ENCODE measurements at regions not wholly inside any gene's neighbourhood (a gene's known extent, or its start where the extent isn't known, plus 50 kb on each side); places are given as distances from the start of the nearest gene placed in this dataset.

- Histone ChIP-seq H3K4me1 (ENCODE audit: insufficient read depth, poor library complexity, severe bottlenecking) (no peaks in the 10 kb centered on the region), H3K4me3 (ENCODE audit: severe bottlenecking) (no peak overlapping the region), H3K36me3 (ENCODE audit: low read depth) (no peaks in the 10 kb centered on the region), H3K9me3 (ENCODE audit: severe bottlenecking) (no peaks in the 10 kb centered on the region), H3K27ac (ENCODE audit: poor library complexity, severe bottlenecking) (no peak overlapping the region), H3K27me3 (ENCODE audit: insufficient read depth, poor library complexity, severe bottlenecking) (peaks cover 3% of the 10 kb centered on the region)
- ATAC-seq (ENCODE audit: low read depth) (no peak), DNase-seq (ENCODE audit: low spot score) (no peak)
- no peak for TF ChIP-seq CTCF (IDR thresholded peaks at IDR 0.05; ENCODE audit: poor library complexity, severe bottlenecking)
Measured at GRCh38 chr5:60529001-60529400, 171.0 kb downstream of the DEPDC1B start.

GRCh38 chr5:60527072-60527471 is 172.9 kb downstream of the DEPDC1B start:
- H3K27me3 ChIP-seq (ENCODE audit: insufficient read depth, poor library complexity, severe bottlenecking) = no peaks in the 10 kb centered on the region
- ATAC-seq (ENCODE audit: low read depth) (no peak), DNase-seq (ENCODE audit: low spot score) (no peak)
- H3K27ac ChIP-seq (ENCODE audit: poor library complexity, severe bottlenecking) = no peak overlapping the region
- no peak for TF ChIP-seq CTCF (IDR thresholded peaks at IDR 0.05; ENCODE audit: poor library complexity, severe bottlenecking)
- no peaks in the 10 kb centered on the region for H3K9me3 ChIP-seq (ENCODE audit: severe bottlenecking)
- H3K36me3 ChIP-seq (ENCODE audit: low read depth) = no peaks in the 10 kb centered on the region
- H3K4me3 ChIP-seq (ENCODE audit: severe bottlenecking) = no peak overlapping the region
- no peaks in the 10 kb centered on the region for H3K4me1 ChIP-seq (ENCODE audit: insufficient read depth, poor library complexity, severe bottlenecking)

GRCh38 chr5:60526336-60526875 is 173.6 kb downstream of the DEPDC1B start:
- Histone ChIP-seq H3K9me3 (ENCODE audit: severe bottlenecking) (no peaks in the 10 kb centered on the region), H3K36me3 (ENCODE audit: low read depth) (no peaks in the 10 kb centered on the region), H3K27ac (ENCODE audit: poor library complexity, severe bottlenecking) (no peak overlapping the region), H3K27me3 (ENCODE audit: insufficient read depth, poor library complexity, severe bottlenecking) (no peaks in the 10 kb centered on the region), H3K4me3 (ENCODE audit: severe bottlenecking) (no peak overlapping the region), H3K4me1 (ENCODE audit: insufficient read depth, poor library complexity, severe bottlenecking) (no peaks in the 10 kb centered on the region)
- no peak for DNase-seq (ENCODE audit: low spot score)
- no peak for TF ChIP-seq CTCF (IDR thresholded peaks at IDR 0.05; ENCODE audit: poor library complexity, severe bottlenecking)
- ATAC-seq (ENCODE audit: low read depth) = no peak

GRCh38 chr5:60522292-60522905 is 177.6 kb downstream of the DEPDC1B start:
- DNase-seq (ENCODE audit: low spot score) (no peak), ATAC-seq (ENCODE audit: low read depth) (no peak)
- TF ChIP-seq CTCF (IDR thresholded peaks at IDR 0.05; ENCODE audit: poor library complexity, severe bottlenecking) = no peak
- Histone ChIP-seq H3K9me3 (ENCODE audit: severe bottlenecking) (no peaks in the 10 kb centered on the region), H3K27me3 (ENCODE audit: insufficient read depth, poor library complexity, severe bottlenecking) (peaks cover 10% of the 10 kb centered on the region), H3K27ac (ENCODE audit: poor library complexity, severe bottlenecking) (no peak overlapping the region), H3K4me1 (ENCODE audit: insufficient read depth, poor library complexity, severe bottlenecking) (no peaks in the 10 kb centered on the region), H3K36me3 (ENCODE audit: low read depth) (no peaks in the 10 kb centered on the region), H3K4me3 (ENCODE audit: severe bottlenecking) (no peak overlapping the region)

Data from RWPE2 (cell line).